WTC11 (cell line): ENCODE measurements at regions not wholly inside any gene's neighbourhood (a gene's known extent, or its start where the extent isn't known, plus 50 kb on each side); places are given as distances from the start of the nearest gene placed in this dataset.

Experiments
- ATAC-seq: fragments of 200-7000 bp; cut with Tn5 transposase; 2 replicates; pipeline ENCODE4 v1.10.0; 2021; ENCODE audit warnings: mild to moderate bottlenecking, moderate library complexity
- CTCF ChIA-PET: fragments of 300-600 bp; sonication (Branson Sonifier 250); formaldehyde crosslinking; loops from one replicate; lab custom pipeline; 2021; ENCODE audit warnings: antibody characterized with exemption; lab: Charles Lee
- POLR2A ChIA-PET: fragments of 350-600 bp; sonication (Branson Sonifier 250); formaldehyde crosslinking; loops from one replicate; lab custom pipeline; 2021; ENCODE audit warnings: antibody characterized with exemption; lab: Charles Lee
- DNase-seq: peaks from one replicate; pipeline ENCODE4 v3.0.0; 2021; ENCODE audit warnings: low spot score
- H3K27ac Mint-ChIP-seq: 2 replicates; pipeline ENCODE4 v1.8.0; 2021; ENCODE audit warnings: mixed read lengths
- H3K27me3 Mint-ChIP-seq: 2 replicates; pipeline ENCODE4 v1.8.0; 2021; ENCODE audit warnings: low read depth, mild to moderate bottlenecking, moderate library complexity, mixed read lengths
- H3K36me3 Mint-ChIP-seq: 2 replicates; pipeline ENCODE4 v1.8.0; 2021; ENCODE audit warnings: mixed read lengths
- H3K4me1 Mint-ChIP-seq: 2 replicates; pipeline ENCODE4 v1.8.0; 2022; ENCODE audit warnings: mixed read lengths
- H3K4me3 Mint-ChIP-seq: 2 replicates; pipeline ENCODE4 v1.8.0; 2021; ENCODE audit warnings: mild to moderate bottlenecking, moderate library complexity, mixed read lengths
- H3K9me3 Mint-ChIP-seq: 2 replicates; pipeline ENCODE4 v1.8.0; 2021; ENCODE audit warnings: mixed read lengths
- CDX4 ChIP-seq: fragments of 250-450 bp; sonication (Bioruptor Pico); IDR thresholded peaks from 2 replicates; pipeline ENCODE4 v1.9.0; 2021; ENCODE audit warnings: moderate library complexity, mild to moderate bottlenecking, inconsistent platforms, borderline replicate concordance
- CREM ChIP-seq: sonication (generic); formaldehyde crosslinking; IDR thresholded peaks from 2 replicates; pipeline ENCODE4 v1.8.1; 2022; ENCODE audit warnings: mild to moderate bottlenecking, missing genetic modification reagents, moderate library complexity
- GABPB1 ChIP-seq: sonication (generic); formaldehyde crosslinking; IDR thresholded peaks from 2 replicates; pipeline ENCODE4 v1.8.1; 2023; ENCODE audit warnings: mild to moderate bottlenecking, missing genetic modification reagents
- GRHL2 ChIP-seq: fragments of 250-450 bp; sonication (Bioruptor Pico); IDR thresholded peaks from 2 replicates; pipeline ENCODE4 v1.8.0; 2022; ENCODE audit warnings: mild to moderate bottlenecking, moderate library complexity; ENCODE audit not compliant: insufficient replicate concordance, severe bottlenecking
- IRF2 ChIP-seq: sonication (generic); formaldehyde crosslinking; IDR thresholded peaks from 2 replicates; pipeline ENCODE4 v1.8.0; 2022; ENCODE audit warnings: low read depth, missing genetic modification reagents, borderline replicate concordance
- JUN ChIP-seq: sonication (generic); formaldehyde crosslinking; IDR thresholded peaks from 2 replicates; pipeline ENCODE4 v1.8.0; 2023; ENCODE audit warnings: mild to moderate bottlenecking, missing genetic modification reagents
- OVOL2 ChIP-seq: fragments of 250-450 bp; sonication (Bioruptor Pico); IDR thresholded peaks from 2 replicates; pipeline ENCODE4 v1.9.0; 2021; ENCODE audit warnings: mild to moderate bottlenecking, borderline replicate concordance
- PRRX2 ChIP-seq: fragments of 250-450 bp; sonication (Bioruptor Pico); IDR thresholded peaks from 2 replicates; pipeline ENCODE4 v1.8.0; 2021; ENCODE audit warnings: mild to moderate bottlenecking
- RORB ChIP-seq: fragments of 250-450 bp; sonication (Bioruptor Pico); IDR thresholded peaks from 2 replicates; pipeline ENCODE4 v1.9.0; 2021; ENCODE audit warnings: mild to moderate bottlenecking
- SMAD4 ChIP-seq: sonication (generic); formaldehyde crosslinking; IDR thresholded peaks from 2 replicates; pipeline ENCODE4 v1.8.0; 2022; ENCODE audit warnings: mild to moderate bottlenecking, missing genetic modification reagents
- SOX15 ChIP-seq: fragments of 250-450 bp; sonication (Bioruptor Pico); IDR thresholded peaks from 2 replicates; pipeline ENCODE4 v1.9.0; 2021; ENCODE audit warnings: mild to moderate bottlenecking
- ZNF138 ChIP-seq: sonication (generic); formaldehyde crosslinking; conservative IDR thresholded peaks from 2 replicates; pipeline ENCODE4 v1.8.1; 2022; ENCODE audit warnings: mild to moderate bottlenecking, moderate library complexity, missing genetic modification reagents
- ZNF219 ChIP-seq: sonication (generic); formaldehyde crosslinking; IDR thresholded peaks from 2 replicates; pipeline ENCODE4 v1.8.0; 2023; ENCODE audit warnings: missing genetic modification reagents, mild to moderate bottlenecking, borderline replicate concordance
- ZNF263 ChIP-seq: sonication (generic); formaldehyde crosslinking; IDR thresholded peaks from 2 replicates; pipeline ENCODE4 v1.8.1; 2022; ENCODE audit warnings: low read depth, mild to moderate bottlenecking, moderate library complexity, missing genetic modification reagents
- ZNF281 ChIP-seq: sonication (generic); formaldehyde crosslinking; IDR thresholded peaks from 2 replicates; pipeline ENCODE4 v1.8.0; 2023; ENCODE audit warnings: mild to moderate bottlenecking, missing genetic modification reagents
- ZNF425 ChIP-seq: fragments of 250-450 bp; sonication (Bioruptor Pico); conservative IDR thresholded peaks from 2 replicates; pipeline ENCODE4 v1.9.0; 2021; ENCODE audit warnings: mild to moderate bottlenecking
- TF ChIP-seq, protein P1 (sequence below): sonication (generic); formaldehyde crosslinking; conservative IDR thresholded peaks from 2 replicates; pipeline ENCODE4 v1.8.1; 2023; ENCODE audit warnings: mild to moderate bottlenecking, low read depth, missing genetic modification reagents, moderate library complexity
- TF ChIP-seq, protein P2 (sequence below): sonication (generic); formaldehyde crosslinking; IDR thresholded peaks from 2 replicates; pipeline ENCODE4 v1.8.0; 2022; ENCODE audit warnings: mild to moderate bottlenecking, missing genetic modification reagents
- TF ChIP-seq, protein P3 (sequence below): fragments of 200-600 bp; IDR thresholded peaks from 2 replicates; pipeline ENCODE4 v1.8.0; 2022; ENCODE audit warnings: antibody characterized with exemption

DNA sequence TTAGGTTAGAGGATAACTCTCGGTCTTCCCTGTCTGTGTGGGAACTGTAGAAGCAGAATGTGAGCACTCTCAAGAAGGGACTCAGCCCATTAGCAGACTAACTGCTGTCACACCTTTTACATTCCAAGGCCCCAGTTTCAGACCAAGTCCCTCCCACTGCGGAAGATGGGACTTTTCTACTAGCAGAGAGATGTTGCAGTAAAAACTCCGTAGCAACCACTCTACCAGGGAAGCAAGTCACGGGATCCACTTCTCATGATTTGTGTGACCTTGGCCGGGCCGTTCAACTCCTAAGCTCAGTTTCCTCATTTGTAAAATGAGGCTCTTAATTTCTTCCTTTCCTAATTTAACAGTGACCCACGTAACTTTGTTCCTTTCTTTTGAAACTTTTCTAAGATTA lies 77.1 kb upstream of the SLC4A11 start (continued):
- no peak for TF ChIP-seq PRRX2 (CRISPR knock-in tag)
- TF ChIP-seq, all 79 proteins: peak for 0

GRCh38 chr20:3315136-3315535 lies 76.1 kb upstream of the SLC4A11 start:
- no peak for TF ChIP-seq JUN (CRISPR knock-in tag)
- TF ChIP-seq, protein P1, sequence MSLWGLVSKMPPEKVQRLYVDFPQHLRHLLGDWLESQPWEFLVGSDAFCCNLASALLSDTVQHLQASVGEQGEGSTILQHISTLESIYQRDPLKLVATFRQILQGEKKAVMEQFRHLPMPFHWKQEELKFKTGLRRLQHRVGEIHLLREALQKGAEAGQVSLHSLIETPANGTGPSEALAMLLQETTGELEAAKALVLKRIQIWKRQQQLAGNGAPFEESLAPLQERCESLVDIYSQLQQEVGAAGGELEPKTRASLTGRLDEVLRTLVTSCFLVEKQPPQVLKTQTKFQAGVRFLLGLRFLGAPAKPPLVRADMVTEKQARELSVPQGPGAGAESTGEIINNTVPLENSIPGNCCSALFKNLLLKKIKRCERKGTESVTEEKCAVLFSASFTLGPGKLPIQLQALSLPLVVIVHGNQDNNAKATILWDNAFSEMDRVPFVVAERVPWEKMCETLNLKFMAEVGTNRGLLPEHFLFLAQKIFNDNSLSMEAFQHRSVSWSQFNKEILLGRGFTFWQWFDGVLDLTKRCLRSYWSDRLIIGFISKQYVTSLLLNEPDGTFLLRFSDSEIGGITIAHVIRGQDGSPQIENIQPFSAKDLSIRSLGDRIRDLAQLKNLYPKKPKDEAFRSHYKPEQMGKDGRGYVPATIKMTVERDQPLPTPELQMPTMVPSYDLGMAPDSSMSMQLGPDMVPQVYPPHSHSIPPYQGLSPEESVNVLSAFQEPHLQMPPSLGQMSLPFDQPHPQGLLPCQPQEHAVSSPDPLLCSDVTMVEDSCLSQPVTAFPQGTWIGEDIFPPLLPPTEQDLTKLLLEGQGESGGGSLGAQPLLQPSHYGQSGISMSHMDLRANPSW: no peak
- no peak for TF ChIP-seq GRHL2
- no peak for TF ChIP-seq ZNF219
- DNase-seq (no peak), ATAC-seq (no peak)
- Mint-ChIP-seq H3K4me1 (peaks cover 4% of the 10 kb centered on the region; the same call in 1 of the 2 replicates), H3K9me3 (no peaks in the 10 kb centered on the region; the same call in 1 of the 2 replicates), H3K27ac (no peak overlapping the region), H3K4me3 (no peak overlapping the region), H3K36me3 (peaks cover 9% of the 10 kb centered on the region), H3K27me3 (no peaks in the 10 kb centered on the region)
- ChIA-PET CTCF (interaction anchor here (0.8 to 3.1 kb wide), 7 partner anchors 15 to 262 kb away, joined by 3 to 13 read pairs (median 3); no protein-coding TSS in a partner anchor), POLR2A (no interaction called here)

GRCh38 chr20:3314391-3314790 lies 75.4 kb upstream of the SLC4A11 start:
- Mint-ChIP-seq H3K4me1 (peaks cover 2% of the 10 kb centered on the region; the same call in 1 of the 2 replicates), H3K36me3 (peaks cover 9% of the 10 kb centered on the region), H3K9me3 (no peaks in the 10 kb centered on the region; the same call in 1 of the 2 replicates), H3K27ac (no peak overlapping the region), H3K4me3 (no peak overlapping the region), H3K27me3 (no peaks in the 10 kb centered on the region)
- POLR2A ChIA-PET: no interaction called here
- CTCF ChIA-PET: interaction anchor here (0.8 to 3.1 kb wide), 4 partner anchors 64 to 261 kb away, joined by 3 to 13 read pairs (median 3); no protein-coding TSS in a partner anchor
- ATAC-seq (no peak), DNase-seq (no peak)
- TF ChIP-seq ZNF219 (no peak), CDX4 (CRISPR knock-in tag) (no peak), SMAD4 (CRISPR knock-in tag) (no peak), RORB (CRISPR knock-in tag) (no peak), GABPB1 (CRISPR knock-in tag) (no peak), ZNF138 (CRISPR knock-in tag) (no peak), SOX15 (CRISPR knock-in tag) (no peak), OVOL2 (CRISPR knock-in tag) (no peak), IRF2 (no peak)
- TF ChIP-seq, protein P2, sequence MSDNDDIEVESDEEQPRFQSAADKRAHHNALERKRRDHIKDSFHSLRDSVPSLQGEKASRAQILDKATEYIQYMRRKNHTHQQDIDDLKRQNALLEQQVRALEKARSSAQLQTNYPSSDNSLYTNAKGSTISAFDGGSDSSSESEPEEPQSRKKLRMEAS (CRISPR knock-in tag): no peak

- H3K4me1 Mint-ChIP-seq: no peaks in the 10 kb centered on the region
- DNase-seq: no peak
- H3K27ac Mint-ChIP-seq: no peak overlapping the region
- no peak for ATAC-seq
- H3K9me3 Mint-ChIP-seq: no peaks in the 10 kb centered on the region; the same call in 1 of the 2 replicates
- no peak for TF ChIP-seq ZNF425 (CRISPR knock-in tag)
- no peak for TF ChIP-seq ZNF263
- TF ChIP-seq, protein P3, sequence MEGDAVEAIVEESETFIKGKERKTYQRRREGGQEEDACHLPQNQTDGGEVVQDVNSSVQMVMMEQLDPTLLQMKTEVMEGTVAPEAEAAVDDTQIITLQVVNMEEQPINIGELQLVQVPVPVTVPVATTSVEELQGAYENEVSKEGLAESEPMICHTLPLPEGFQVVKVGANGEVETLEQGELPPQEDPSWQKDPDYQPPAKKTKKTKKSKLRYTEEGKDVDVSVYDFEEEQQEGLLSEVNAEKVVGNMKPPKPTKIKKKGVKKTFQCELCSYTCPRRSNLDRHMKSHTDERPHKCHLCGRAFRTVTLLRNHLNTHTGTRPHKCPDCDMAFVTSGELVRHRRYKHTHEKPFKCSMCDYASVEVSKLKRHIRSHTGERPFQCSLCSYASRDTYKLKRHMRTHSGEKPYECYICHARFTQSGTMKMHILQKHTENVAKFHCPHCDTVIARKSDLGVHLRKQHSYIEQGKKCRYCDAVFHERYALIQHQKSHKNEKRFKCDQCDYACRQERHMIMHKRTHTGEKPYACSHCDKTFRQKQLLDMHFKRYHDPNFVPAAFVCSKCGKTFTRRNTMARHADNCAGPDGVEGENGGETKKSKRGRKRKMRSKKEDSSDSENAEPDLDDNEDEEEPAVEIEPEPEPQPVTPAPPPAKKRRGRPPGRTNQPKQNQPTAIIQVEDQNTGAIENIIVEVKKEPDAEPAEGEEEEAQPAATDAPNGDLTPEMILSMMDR: no peak
- TF ChIP-seq CREM (CRISPR knock-in tag): no peak
- TF ChIP-seq ZNF281 (CRISPR knock-in tag): no peak
- peaks cover 9% of the 10 kb centered on the region for H3K36me3 Mint-ChIP-seq
- H3K4me3 Mint-ChIP-seq: no peak overlapping the region
- ChIA-PET CTCF (interaction anchor here (3.1 kb wide), 1 partner anchor 63 kb away, joined by 13 read pairs; no protein-coding TSS in a partner anchor), POLR2A (no interaction called here)
- no peaks in the 10 kb centered on the region for H3K27me3 Mint-ChIP-seq
These were observed 74.7 kb upstream of the SLC4A11 start for GRCh38 chr20:3313683-3314065.
